ENCODE measurements at regions not wholly inside any gene's neighbourhood (a gene's known extent, or its start where the extent isn't known, plus 50 kb on each side); places are given as distances from the start of the nearest gene placed in this dataset.

- no peaks in the 10 kb centered on the region for H3K27me3 ChIP-seq (replicated peaks in 1 of 2; ENCODE audit: control insufficient read depth in 2 of 2, extremely low read depth in 1 of 2, insufficient read depth in 2 of 2, low read length in 1 of 2)
- no peaks in the 10 kb centered on the region for H3K4me1 ChIP-seq (ENCODE audit: control insufficient read depth in 1 of 2, extremely low read depth in 1 of 2, insufficient read depth in 2 of 2, low read length in 2 of 2)
- no CpG with 5 or more reads among the region's 3 CpGs for WGBS (ENCODE audit: insufficient coverage)
- Mint-ChIP-seq H3K4me3 (no peak overlapping the region), H3K36me3 (no peaks in the 10 kb centered on the region), H3K27me3 (no peaks in the 10 kb centered on the region), H3K27ac (no peak overlapping the region), H3K4me1 (no peaks in the 10 kb centered on the region), H3K9me3 (peaks cover 9 to 15% (median 10%) of the 10 kb centered on the region in 3 donors)
- POLR2A ChIA-PET: no interaction called here
- H3K4me3 ChIP-seq (ENCODE audit: control insufficient read depth in 1 of 2, extremely low read depth in 1 of 2, low read length in 1 of 2): no peak overlapping the region
- H3K9me3 ChIP-seq: no peaks in the 10 kb centered on the region
- ATAC-seq (replicated peaks in 1 of 4) (no peak), DNase-seq (no peak)
- no peaks in the 10 kb centered on the region for H3K36me3 ChIP-seq (ENCODE audit: control insufficient read depth in 2 of 2, extremely low read depth in 1 of 2, insufficient read depth in 1 of 2, low read length in 1 of 2)
- no peak overlapping the region for H3K27ac ChIP-seq (ENCODE audit: low read length)
- CTCF ChIA-PET: no interaction called here
Observed at GRCh38 chr9:28332648-28333047, 759.4 kb upstream of the C9orf72 start.

- no peaks in the 10 kb centered on the region for H3K36me3 Mint-ChIP-seq
- POLR2A ChIA-PET: no interaction called here
- no peak for ATAC-seq (replicated peaks in 1 of 4)
Observed at GRCh38 chr9:28341913-28342312, 768.6 kb upstream of the C9orf72 start.

GRCh38 chr9:28342815-28343338 is 769.6 kb upstream of the C9orf72 start:
- no peaks in the 10 kb centered on the region for H3K36me3 Mint-ChIP-seq
- WGBS (ENCODE audit: insufficient coverage): no CpG with 5 or more reads among the region's 2 CpGs
- POLR2A ChIA-PET: no interaction called here

More at GRCh38 chr9:28341913-28342312, 768.6 kb upstream of the C9orf72 start:
- no peaks in the 10 kb centered on the region for H3K36me3 ChIP-seq (ENCODE audit: control insufficient read depth in 2 of 2, extremely low read depth in 1 of 2, insufficient read depth in 1 of 2, low read length in 1 of 2)
- CTCF ChIA-PET: no interaction called here
- H3K9me3 Mint-ChIP-seq: peaks cover 0 to 3% (median 0%) of the 10 kb centered on the region in 3 donors
- H3K4me3 Mint-ChIP-seq: no peak overlapping the region
- no peaks in the 10 kb centered on the region for H3K4me1 ChIP-seq (ENCODE audit: control insufficient read depth in 1 of 2, extremely low read depth in 1 of 2, insufficient read depth in 2 of 2, low read length in 2 of 2)
- no peaks in the 10 kb centered on the region for H3K9me3 ChIP-seq
- H3K27me3 ChIP-seq (replicated peaks in 1 of 2; ENCODE audit: control insufficient read depth in 2 of 2, extremely low read depth in 1 of 2, insufficient read depth in 2 of 2, low read length in 1 of 2): no peaks in the 10 kb centered on the region
- H3K27me3 Mint-ChIP-seq: no peaks in the 10 kb centered on the region
- WGBS (ENCODE audit: insufficient coverage): no CpG with 5 or more reads among the region's 4 CpGs
- no peaks in the 10 kb centered on the region for H3K4me1 Mint-ChIP-seq
- H3K27ac ChIP-seq (ENCODE audit: low read length): no peak overlapping the region
- H3K27ac Mint-ChIP-seq: no peak overlapping the region
- H3K4me3 ChIP-seq (ENCODE audit: control insufficient read depth in 1 of 2, extremely low read depth in 1 of 2, low read length in 1 of 2): no peak overlapping the region
- DNase-seq: no peak

GRCh38 chr9:28363151-28363562 is 789.9 kb upstream of the C9orf72 start:
- no peaks in the 10 kb centered on the region for H3K27me3 ChIP-seq (replicated peaks in 1 of 2; ENCODE audit: control insufficient read depth in 2 of 2, extremely low read depth in 1 of 2, insufficient read depth in 2 of 2, low read length in 1 of 2)
- Mint-ChIP-seq H3K4me3 (no peak overlapping the region), H3K27me3 (no peaks in the 10 kb centered on the region), H3K4me1 (no peaks in the 10 kb centered on the region), H3K9me3 (peaks cover 0 to 5% (median 3%) of the 10 kb centered on the region in 3 donors), H3K36me3 (no peaks in the 10 kb centered on the region), H3K27ac (no peak overlapping the region)
- POLR2A ChIA-PET: no interaction called here
- WGBS (ENCODE audit: insufficient coverage): no CpG with 5 or more reads among the region's 2 CpGs
- CTCF ChIA-PET: no interaction called here
- H3K9me3 ChIP-seq: no peaks in the 10 kb centered on the region
- no peak for DNase-seq
- no peak overlapping the region for H3K4me3 ChIP-seq (ENCODE audit: control insufficient read depth in 1 of 2, extremely low read depth in 1 of 2, low read length in 1 of 2)
- H3K27ac ChIP-seq (ENCODE audit: low read length): no peak overlapping the region
- ATAC-seq (replicated peaks in 1 of 4): no peak
- H3K36me3 ChIP-seq (ENCODE audit: control insufficient read depth in 2 of 2, extremely low read depth in 1 of 2, insufficient read depth in 1 of 2, low read length in 1 of 2): no peaks in the 10 kb centered on the region
- no peaks in the 10 kb centered on the region for H3K4me1 ChIP-seq (ENCODE audit: control insufficient read depth in 1 of 2, extremely low read depth in 1 of 2, insufficient read depth in 2 of 2, low read length in 2 of 2)

More at GRCh38 chr9:28342815-28343338, 769.6 kb upstream of the C9orf72 start:
- H3K4me3 Mint-ChIP-seq: no peak overlapping the region
- CTCF ChIA-PET: no interaction called here
- H3K9me3 ChIP-seq: no peaks in the 10 kb centered on the region
- no peak overlapping the region for H3K4me3 ChIP-seq (ENCODE audit: control insufficient read depth in 1 of 2, extremely low read depth in 1 of 2, low read length in 1 of 2)
- no peaks in the 10 kb centered on the region for H3K27me3 ChIP-seq (replicated peaks in 1 of 2; ENCODE audit: control insufficient read depth in 2 of 2, extremely low read depth in 1 of 2, insufficient read depth in 2 of 2, low read length in 1 of 2)
- H3K36me3 ChIP-seq (ENCODE audit: control insufficient read depth in 2 of 2, extremely low read depth in 1 of 2, insufficient read depth in 1 of 2, low read length in 1 of 2): no peaks in the 10 kb centered on the region
- no peak overlapping the region for H3K27ac ChIP-seq (ENCODE audit: low read length)
- DNase-seq (no peak), ATAC-seq (replicated peaks in 1 of 4) (no peak)
- no peaks in the 10 kb centered on the region for H3K4me1 ChIP-seq (ENCODE audit: control insufficient read depth in 1 of 2, extremely low read depth in 1 of 2, insufficient read depth in 2 of 2, low read length in 2 of 2)
- H3K27me3 Mint-ChIP-seq: no peaks in the 10 kb centered on the region
- no peak overlapping the region for H3K27ac Mint-ChIP-seq
- H3K4me1 Mint-ChIP-seq: no peaks in the 10 kb centered on the region
- peaks cover 0 to 6% (median 3%) of the 10 kb centered on the region in 3 donors for H3K9me3 Mint-ChIP-seq

GRCh38 chr9:28365020-28365640 is 791.8 kb upstream of the C9orf72 start:
- Mint-ChIP-seq H3K4me1 (no peaks in the 10 kb centered on the region), H3K4me3 (no peak overlapping the region), H3K36me3 (no peaks in the 10 kb centered on the region), H3K27me3 (no peaks in the 10 kb centered on the region), H3K27ac (no peak overlapping the region), H3K9me3 (peaks cover 0 to 5% (median 3%) of the 10 kb centered on the region in 3 donors)
- no peak overlapping the region for H3K27ac ChIP-seq (ENCODE audit: low read length)
- DNase-seq (no peak), ATAC-seq (replicated peaks in 1 of 4) (no peak)
- H3K27me3 ChIP-seq (replicated peaks in 1 of 2; ENCODE audit: control insufficient read depth in 2 of 2, extremely low read depth in 1 of 2, insufficient read depth in 2 of 2, low read length in 1 of 2): no peaks in the 10 kb centered on the region
- ChIA-PET CTCF (no interaction called here), POLR2A (no interaction called here)
- H3K9me3 ChIP-seq: no peaks in the 10 kb centered on the region
- no peaks in the 10 kb centered on the region for H3K36me3 ChIP-seq (ENCODE audit: control insufficient read depth in 2 of 2, extremely low read depth in 1 of 2, insufficient read depth in 1 of 2, low read length in 1 of 2)
- H3K4me3 ChIP-seq (ENCODE audit: control insufficient read depth in 1 of 2, extremely low read depth in 1 of 2, low read length in 1 of 2): no peak overlapping the region
- WGBS (ENCODE audit: insufficient coverage): 56% methylated on average over 2 of the region's 6 CpGs
- H3K4me1 ChIP-seq (ENCODE audit: control insufficient read depth in 1 of 2, extremely low read depth in 1 of 2, insufficient read depth in 2 of 2, low read length in 2 of 2): no peaks in the 10 kb centered on the region

- no peak overlapping the region for H3K27ac ChIP-seq (ENCODE audit: low read length)
- POLR2A ChIA-PET: interaction anchor here in 1 of 2 donors (0.6 kb wide), 1 partner anchor 205 kb away, joined by 3 read pairs; no protein-coding TSS in a partner anchor
- H3K9me3 ChIP-seq: no peaks in the 10 kb centered on the region
- no peak overlapping the region for H3K4me3 ChIP-seq (ENCODE audit: control insufficient read depth in 1 of 2, extremely low read depth in 1 of 2, low read length in 1 of 2)
- no peaks in the 10 kb centered on the region for H3K4me1 ChIP-seq (ENCODE audit: control insufficient read depth in 1 of 2, extremely low read depth in 1 of 2, insufficient read depth in 2 of 2, low read length in 2 of 2)
- no peaks in the 10 kb centered on the region for H3K36me3 ChIP-seq (ENCODE audit: control insufficient read depth in 2 of 2, extremely low read depth in 1 of 2, insufficient read depth in 1 of 2, low read length in 1 of 2)
- no peaks in the 10 kb centered on the region for H3K27me3 ChIP-seq (replicated peaks in 1 of 2; ENCODE audit: control insufficient read depth in 2 of 2, extremely low read depth in 1 of 2, insufficient read depth in 2 of 2, low read length in 1 of 2)
- Mint-ChIP-seq H3K27ac (no peak overlapping the region), H3K4me3 (no peak overlapping the region), H3K4me1 (no peaks in the 10 kb centered on the region), H3K9me3 (peaks cover 0 to 3% (median under 1%) of the 10 kb centered on the region in 3 donors), H3K27me3 (no peaks in the 10 kb centered on the region), H3K36me3 (no peaks in the 10 kb centered on the region)
- DNase-seq (no peak), ATAC-seq (replicated peaks in 1 of 4) (no peak)
- CTCF ChIA-PET: no interaction called here
- WGBS (ENCODE audit: insufficient coverage): no CpG with 5 or more reads among the region's 2 CpGs
Observed at GRCh38 chr9:28365728-28366127, 792.4 kb upstream of the C9orf72 start.

All from T-cell (primary cell).